Panc1 (cell line): ENCODE measurements at regions not wholly inside any gene's neighbourhood (a gene's known extent, or its start where the extent isn't known, plus 50 kb on each side); places are given as distances from the start of the nearest gene placed in this dataset.

Source experiments
- ATAC-seq: fragments of 200-7000 bp; cut with Tn5 transposase; 2 replicates; pipeline ENCODE4 v1.9.1; 2020; ENCODE audit warnings: mild to moderate bottlenecking, moderate library complexity
- BruUV-seq: library from RNA; stranded (reverse); fragments of 400-500 nt; replicated peaks from 2 replicates; lab custom pipeline; 2021; lab: Mats Ljungman, UMichigan
- CTCF ChIA-PET: fragments of 300-600 bp; sonication (Branson Sonifier 250); formaldehyde crosslinking; loops from one replicate; lab custom pipeline; 2022; ENCODE audit warnings: antibody characterized with exemption; lab: Charles Lee
- POLR2A ChIA-PET: fragments of 300-600 bp; sonication (Branson Sonifier 250); formaldehyde crosslinking; loops from one replicate; lab custom pipeline; 2022; ENCODE audit warnings: antibody characterized with exemption; lab: Charles Lee
- DNase-seq: peaks from one replicate; pipeline ENCODE4 v3.0.0-alpha.2; 2010; ENCODE audit warnings: low read depth, low spot score
- H3K27ac ChIP-seq: 2 replicates; pipeline ENCODE4 v1.5.1; 2011; ENCODE audit warnings: mild to moderate bottlenecking, low read length, inconsistent platforms
- H3K27me3 ChIP-seq: fragments of 200-500 bp; sonication (Bioruptor generic); 2 replicates; pipeline ENCODE4 v1.6.0; 2014; ENCODE audit warnings: low read length, inconsistent platforms; ENCODE audit not compliant: control insufficient read depth, insufficient read depth
- H3K36me3 ChIP-seq: fragments of 200-500 bp; sonication (Bioruptor generic); 2 replicates; pipeline ENCODE4 v1.5.1; 2014; ENCODE audit warnings: inconsistent platforms, mild to moderate bottlenecking, low read length, moderate library complexity; ENCODE audit not compliant: control insufficient read depth, insufficient read depth
- H3K4me1 ChIP-seq: 2 replicates; pipeline ENCODE4 v1.5.1; 2011; ENCODE audit warnings: inconsistent platforms, mild to moderate bottlenecking, low read length, moderate library complexity; ENCODE audit not compliant: control insufficient read depth, insufficient read depth
- H3K4me3 ChIP-seq, 2 experiments: 2 replicates each; pipeline ENCODE4 v1.5.1; 2011 to 2012; ENCODE audit warnings: low read depth in 2 of 2, low read length in 2 of 2, mild to moderate bottlenecking in 2 of 2, inconsistent platforms in 1 of 2, moderate library complexity in 1 of 2
- H3K9me3 ChIP-seq: fragments of 200-500 bp; sonication (Bioruptor generic); 2 replicates; pipeline ENCODE4 v1.5.1; 2014; ENCODE audit warnings: low read depth, mild to moderate bottlenecking, inconsistent platforms, low read length, moderate library complexity; ENCODE audit not compliant: control insufficient read depth, insufficient read depth
- CTCF ChIP-seq: fragments of 450-650 bp; IDR thresholded peaks from 2 replicates; pipeline ENCODE4 v1.5.1; 2017; ENCODE audit warnings: mild to moderate bottlenecking
- POLR2AphosphoS5 ChIP-seq: IDR thresholded peaks from 2 replicates; pipeline ENCODE4 v1.6.1; 2012; ENCODE audit warnings: mild to moderate bottlenecking, low read depth, low read length, moderate library complexity
- REST ChIP-seq, 2 experiments: IDR thresholded peaks; 2 replicates each; pipeline ENCODE4 v1.6.1; 2011 to 2012; ENCODE audit warnings: low read depth in 2 of 2, control low read depth in 1 of 2, low read length in 1 of 2, mild to moderate bottlenecking in 1 of 2, moderate library complexity in 1 of 2; ENCODE audit not compliant: insufficient read depth in 1 of 2
- SIN3A ChIP-seq: IDR thresholded peaks from 2 replicates; pipeline ENCODE4 v1.6.1; 2012; ENCODE audit warnings: low read depth, mild to moderate bottlenecking, low read length, moderate library complexity, borderline replicate concordance; ENCODE audit not compliant: insufficient read depth
- TCF7L2 ChIP-seq: IDR thresholded peaks from 2 replicates; pipeline ENCODE4 v1.6.1; 2011; ENCODE audit warnings: mild to moderate bottlenecking, low read depth, low read length, inconsistent platforms
- in situ Hi-C: cut with HindIII; loops from 2 replicates; pipeline ENCODE4 v1.10.0; 2016; ENCODE audit warnings: low sequenced_read_pairs, low pct_unique_long_range_greater_than_20kb
- intact Hi-C: fragments of 100-400 bp; cut with micrococcal nuclease; formaldehyde crosslinking; loops from one replicate; pipeline ENCODE4 v1.10.0; 2022; ENCODE audit not compliant: unreplicated experiment

GRCh38 chr2:479031-479430 is 191.1 kb upstream of the ALKAL2 start:
- Histone ChIP-seq H3K27ac (no peak overlapping the region), H3K9me3 (no peaks in the 10 kb centered on the region), H3K36me3 (no peaks in the 10 kb centered on the region), H3K4me1 (no peaks in the 10 kb centered on the region), H3K4me3 (peak overlapping the region in 1 of 2 experiments; percentile 63; a peak in 2 of 4 replicates), H3K27me3 (peaks cover 16% of the 10 kb centered on the region)
- no peak for TF ChIP-seq CTCF
- TF ChIP-seq TCF7L2, result no peak
- no peak for TF ChIP-seq POLR2AphosphoS5
- TF ChIP-seq SIN3A, result no peak
- no peak for TF ChIP-seq REST (IDR thresholded peaks at IDR 0.05; ENCODE audit: insufficient read depth in 1 of 2, low read depth in 2 of 2, low read length in 1 of 2)
- ChIA-PET CTCF (no interaction called here), POLR2A (no interaction called here)
- in situ Hi-C loops (no loop called here), intact Hi-C loops (no loop called here)
- BruUV-seq, result no TSS peak
- ATAC-seq (peak; percentile 21; the same call in 1 of the 2 replicates), DNase-seq (no peak)

GRCh38 chr2:471560-471959 is 183.7 kb upstream of the ALKAL2 start:
- ATAC-seq, result no peak
- Histone ChIP-seq H3K27me3 (peaks cover 2% of the 10 kb centered on the region; the same call in 1 of the 2 replicates), H3K4me1 (no peaks in the 10 kb centered on the region), H3K36me3 (no peaks in the 10 kb centered on the region), H3K9me3 (peaks cover 6% of the 10 kb centered on the region), H3K4me3 (no peak overlapping the region), H3K27ac (no peak overlapping the region)
- DNase-seq, result no peak
- CTCF ChIA-PET, result no interaction called here
- no peak for TF ChIP-seq POLR2AphosphoS5
- no peak for TF ChIP-seq REST (IDR thresholded peaks at IDR 0.05; ENCODE audit: insufficient read depth in 1 of 2, low read depth in 2 of 2, low read length in 1 of 2)
- no peak for TF ChIP-seq CTCF
- no peak for TF ChIP-seq SIN3A
- no peak for TF ChIP-seq TCF7L2
- in situ Hi-C loops (no loop called here), intact Hi-C loops (no loop called here)
- POLR2A ChIA-PET, result no interaction called here
- BruUV-seq, result no TSS peak
